T follicular helper cell (primary cell): ENCODE measurements at regions not wholly inside any gene's neighbourhood (a gene's known extent, or its start where the extent isn't known, plus 50 kb on each side); places are given as distances from the start of the nearest gene placed in this dataset.
A peak's percentile ranks its signal among the peaks of the same experiment; 100 is the strongest.

Experiments
- DNase-seq: peaks from one replicate; pipeline ENCODE4 v3.0.0-alpha.2; 2020; ENCODE audit warnings: low read depth

DNA sequence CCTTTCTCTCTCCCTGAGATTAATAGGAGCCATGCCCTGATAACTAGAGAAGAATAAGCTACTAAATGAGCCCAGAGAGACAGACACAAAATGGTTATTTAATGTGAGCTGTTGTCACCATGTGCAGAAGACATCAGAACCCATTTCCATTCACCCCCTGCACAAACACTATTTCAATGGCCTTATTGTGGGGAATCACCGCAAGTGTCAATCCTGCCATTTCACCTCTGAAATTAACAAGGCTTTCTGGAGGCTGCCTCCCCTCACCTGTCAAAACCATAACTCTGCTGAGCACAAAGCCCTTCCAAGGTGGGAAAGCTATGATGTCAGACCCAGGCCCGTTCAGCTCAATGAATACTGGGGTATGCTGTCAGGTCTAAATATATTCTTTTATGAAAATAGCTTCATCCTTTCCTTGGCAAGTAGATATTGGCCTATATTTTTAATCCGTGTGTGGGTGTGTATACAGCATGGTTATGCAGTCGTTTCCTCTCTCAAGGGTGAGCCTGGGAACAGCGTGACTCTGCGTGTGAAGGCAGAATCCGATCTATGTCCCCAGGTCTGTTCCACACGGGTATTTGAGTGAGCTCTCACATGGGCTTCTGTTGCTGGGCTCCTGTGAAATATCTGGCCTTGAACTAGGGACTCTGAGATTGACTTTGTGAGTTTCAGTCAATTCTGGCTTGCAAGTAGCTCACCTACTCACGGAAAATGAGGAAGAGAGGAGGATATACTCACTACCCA lies 266.3 kb downstream of the FBXW7 start:
- no peak for DNase-seq

DNA sequence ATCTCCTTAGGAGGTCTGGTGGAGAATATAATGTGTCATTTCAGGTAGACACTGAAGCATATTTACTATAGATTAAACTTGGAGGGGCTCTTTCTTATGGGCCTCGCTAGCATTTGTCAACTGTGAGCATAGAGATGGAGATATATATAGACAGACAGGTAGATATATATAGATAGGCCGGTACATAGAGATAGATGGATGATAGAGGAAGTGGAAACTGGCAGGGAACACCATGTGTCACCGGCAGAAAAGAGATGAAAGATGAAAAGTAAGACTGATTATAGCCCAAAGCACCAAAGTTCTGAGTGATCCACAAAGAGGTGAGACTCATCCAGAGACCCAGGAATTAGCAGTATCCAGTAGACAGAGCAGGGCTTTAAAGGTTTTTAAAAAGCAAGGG lies 268.1 kb downstream of the FBXW7 start:
- no peak for DNase-seq

DNA sequence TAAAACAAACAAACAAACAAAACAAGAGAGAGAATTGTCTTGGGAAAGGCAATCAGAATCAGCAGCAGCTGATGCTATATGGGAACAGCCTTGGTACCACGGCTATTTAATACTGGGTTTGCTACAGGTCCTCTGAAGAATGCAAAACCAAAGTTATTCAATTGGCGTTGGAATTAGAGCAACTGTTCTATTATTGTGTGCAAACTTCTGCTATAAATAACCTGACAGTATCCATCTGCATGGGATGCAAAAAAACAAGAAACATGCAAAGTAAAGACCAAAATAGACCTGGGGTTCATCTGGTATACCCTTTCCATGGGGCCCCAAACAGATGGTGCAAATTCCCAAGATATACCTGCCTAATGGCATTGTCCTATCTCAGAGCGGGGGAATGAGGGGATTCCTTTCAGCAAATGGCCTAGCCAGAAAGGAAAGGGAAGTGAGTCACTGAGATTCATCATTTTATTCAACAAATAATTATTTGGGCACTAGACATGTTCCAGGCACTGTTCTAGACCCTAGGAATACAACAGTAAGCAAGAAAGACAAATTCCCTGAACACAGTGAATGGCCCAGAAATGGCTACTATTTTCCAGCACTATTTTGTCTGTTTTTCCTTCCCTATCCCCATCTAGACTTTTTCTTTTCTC lies 268.9 kb downstream of the FBXW7 start:
- no peak for DNase-seq

DNA sequence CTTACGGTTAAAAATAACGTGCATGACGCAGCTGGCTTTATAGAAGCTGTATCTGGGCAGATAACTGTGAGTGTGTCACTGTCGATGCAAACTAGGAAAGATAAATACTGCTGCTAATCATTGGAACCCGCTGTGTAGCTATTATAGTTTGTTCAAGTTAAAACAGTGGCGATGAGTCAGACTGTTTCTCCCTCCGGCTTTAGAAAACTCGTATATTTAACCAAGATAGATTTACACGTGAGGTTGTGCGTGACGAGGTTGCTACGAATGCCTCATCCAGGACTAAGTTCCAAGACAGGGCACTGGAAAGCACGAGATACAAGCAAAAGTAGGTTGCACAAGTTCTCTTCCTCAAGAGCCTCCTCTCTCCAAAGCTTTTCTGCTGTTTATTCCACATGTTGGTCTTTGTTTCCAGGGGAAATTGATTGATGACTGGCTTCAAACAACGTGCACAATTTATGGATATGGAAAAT lies 270.7 kb downstream of the FBXW7 start:
- DNase-seq, result no peak

DNA sequence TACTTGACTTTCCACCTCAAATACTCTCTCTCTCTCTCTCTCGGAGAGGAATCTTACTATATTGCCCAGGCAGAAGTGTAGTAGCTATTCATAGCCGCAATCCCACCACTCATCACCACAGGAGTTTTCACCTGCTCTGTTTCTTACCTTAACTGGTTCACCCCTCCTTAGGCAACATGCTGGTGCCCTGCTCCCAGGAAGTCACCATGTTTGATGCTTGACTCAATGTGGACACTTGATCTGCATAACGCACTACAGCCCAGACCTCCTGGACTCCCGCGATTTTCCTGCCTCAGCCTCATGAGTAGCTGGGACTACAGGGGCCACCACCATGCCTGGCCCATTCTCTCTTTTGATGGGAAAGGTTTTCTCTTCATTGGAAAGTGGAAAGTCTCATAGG lies 271.8 kb downstream of the FBXW7 start:
- no peak for DNase-seq

DNA sequence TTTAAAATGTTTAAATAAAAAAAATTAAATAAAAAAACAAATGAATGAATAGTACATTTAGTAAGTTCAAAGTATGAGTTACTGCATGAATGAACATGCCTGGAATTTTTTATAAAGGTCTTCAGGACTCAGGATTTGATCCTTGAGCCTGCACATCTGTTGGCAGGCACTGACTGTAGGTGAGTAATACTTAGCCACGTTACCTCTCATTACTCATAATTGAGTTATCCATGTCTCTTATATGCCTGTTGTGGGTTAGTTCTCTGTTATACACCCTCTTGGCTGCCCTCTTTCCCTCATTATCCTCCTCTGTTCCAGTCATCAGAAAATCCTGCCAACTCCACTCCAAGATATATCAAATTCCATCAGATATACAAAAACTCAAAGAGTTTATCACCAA lies 276.0 kb downstream of the FBXW7 start:
- DNase-seq, result no peak

DNA sequence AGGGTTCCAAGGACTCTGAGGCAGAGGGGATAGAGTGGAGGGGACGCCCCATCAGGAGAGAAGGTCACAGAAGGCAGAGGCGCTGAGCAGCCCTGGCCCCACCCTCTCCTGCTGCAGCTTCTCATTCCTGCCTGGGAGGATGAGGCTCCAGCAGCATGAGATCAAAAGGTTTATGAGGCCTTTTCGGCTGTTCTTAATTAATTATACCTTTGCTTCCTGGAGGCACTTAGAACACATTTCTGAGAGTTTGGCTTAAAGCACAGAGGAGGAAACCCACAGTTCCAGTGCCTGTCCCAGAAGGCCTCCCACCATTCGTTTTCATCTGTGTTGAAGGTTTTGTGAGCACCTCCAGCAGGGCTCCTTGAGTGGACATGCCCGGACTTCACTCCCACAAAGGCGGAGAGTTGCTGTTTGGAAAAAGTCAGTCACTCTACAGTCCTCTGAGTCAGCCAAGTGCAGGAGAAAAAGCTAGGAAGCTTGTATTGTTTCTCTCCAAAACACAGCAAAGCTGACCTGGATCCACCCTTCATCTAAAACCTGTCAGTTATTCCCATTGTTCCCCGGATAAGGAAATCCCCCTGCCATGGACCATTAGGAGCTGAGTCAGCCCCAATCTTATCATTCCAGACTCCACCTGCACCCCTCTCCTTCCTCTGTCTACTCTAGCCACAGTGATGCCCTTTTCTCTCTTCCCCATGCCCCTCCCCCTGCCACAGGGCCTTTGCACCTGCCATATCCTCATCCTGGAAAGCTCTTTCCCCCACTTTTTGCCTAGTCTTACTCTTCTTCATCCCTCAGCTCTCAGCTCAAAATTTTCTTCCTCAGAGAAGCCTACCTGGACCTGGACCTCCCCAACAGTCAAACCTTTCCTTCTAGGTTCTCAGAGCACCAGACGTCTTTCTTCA lies 276.8 kb downstream of the FBXW7 start:
- no peak for DNase-seq

DNA sequence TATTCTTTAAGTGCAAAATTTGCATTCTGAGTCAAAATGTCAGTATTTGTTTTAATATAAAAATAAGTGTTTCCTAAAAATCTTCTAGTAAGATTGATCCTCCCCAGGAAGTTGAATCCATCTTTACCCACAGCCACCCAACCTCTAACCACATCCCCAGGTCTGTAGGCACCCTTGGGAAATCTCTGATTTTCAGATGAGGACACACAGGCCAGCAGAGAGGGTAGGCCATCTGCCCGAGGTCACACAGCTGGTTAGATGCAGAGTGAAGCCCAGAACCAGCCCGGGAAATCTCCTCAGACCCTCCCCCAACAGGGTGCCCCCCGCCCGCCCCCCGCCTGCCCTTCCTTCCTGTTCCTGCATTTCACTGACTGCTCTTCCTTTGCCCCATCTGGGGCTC lies 277.5 kb downstream of the FBXW7 start:
- DNase-seq, result no peak

DNA sequence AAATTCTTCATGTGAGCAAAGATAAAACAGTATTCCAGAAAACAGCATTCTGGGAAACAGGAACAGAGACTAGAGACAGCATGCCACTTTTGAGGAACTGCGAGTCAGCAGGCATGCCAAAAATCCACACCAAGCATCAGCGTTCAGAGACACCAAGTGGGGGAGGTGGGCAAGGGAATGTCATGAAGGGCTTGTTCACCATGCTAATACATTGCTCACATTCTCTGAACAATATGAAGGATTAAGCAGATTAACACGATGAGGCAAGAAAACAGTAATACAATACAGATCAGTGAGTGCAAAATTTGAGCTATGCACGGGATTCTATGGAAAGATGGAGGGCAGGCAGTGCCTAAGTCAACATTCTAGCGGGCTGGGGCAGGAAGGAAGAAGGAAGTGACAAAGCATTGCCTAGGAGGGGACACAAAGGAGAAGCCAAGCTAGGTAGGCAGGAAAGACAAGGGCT lies 278.3 kb downstream of the FBXW7 start:
- DNase-seq, result no peak

DNA sequence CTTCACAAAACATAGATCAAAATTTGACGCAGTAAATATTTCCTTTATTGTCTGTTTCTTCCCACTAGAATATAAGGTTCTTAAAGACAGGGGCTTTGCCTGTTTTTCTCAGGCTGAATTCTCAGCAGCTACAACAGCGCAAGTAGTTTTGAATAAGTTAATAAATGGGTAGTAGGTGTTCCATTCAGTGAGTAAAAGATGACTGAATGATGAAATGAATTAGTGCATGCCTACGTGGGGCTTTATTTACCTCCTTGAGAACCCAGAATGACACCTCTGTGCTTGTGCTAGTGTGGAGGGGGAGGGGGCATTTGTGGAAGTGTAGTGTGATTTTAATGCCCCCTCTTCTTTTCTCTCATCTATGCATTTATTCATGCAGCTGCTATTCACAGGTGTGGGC lies 278.9 kb downstream of the FBXW7 start:
- no peak for DNase-seq

DNA sequence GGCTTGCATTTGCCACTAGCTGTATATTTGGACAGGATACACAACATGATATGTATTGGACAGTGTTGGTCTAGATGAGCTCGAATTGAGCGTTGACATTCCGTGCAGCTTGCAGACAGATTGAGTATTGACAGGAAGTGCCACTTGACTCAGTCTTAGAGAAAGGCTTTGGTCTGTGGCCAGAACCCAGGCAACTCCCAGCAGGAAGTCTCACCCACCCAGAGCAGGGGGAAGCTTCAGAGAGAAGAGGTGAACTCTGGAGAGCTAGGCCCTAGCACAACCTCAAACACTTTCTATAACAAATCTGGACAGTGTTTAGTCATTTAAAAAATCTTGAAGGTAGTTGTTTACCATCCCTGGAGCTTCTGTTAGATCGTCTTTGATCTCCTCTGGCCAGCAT lies 280.5 kb downstream of the FBXW7 start:
- DNase-seq, result peak; percentile 25

DNA sequence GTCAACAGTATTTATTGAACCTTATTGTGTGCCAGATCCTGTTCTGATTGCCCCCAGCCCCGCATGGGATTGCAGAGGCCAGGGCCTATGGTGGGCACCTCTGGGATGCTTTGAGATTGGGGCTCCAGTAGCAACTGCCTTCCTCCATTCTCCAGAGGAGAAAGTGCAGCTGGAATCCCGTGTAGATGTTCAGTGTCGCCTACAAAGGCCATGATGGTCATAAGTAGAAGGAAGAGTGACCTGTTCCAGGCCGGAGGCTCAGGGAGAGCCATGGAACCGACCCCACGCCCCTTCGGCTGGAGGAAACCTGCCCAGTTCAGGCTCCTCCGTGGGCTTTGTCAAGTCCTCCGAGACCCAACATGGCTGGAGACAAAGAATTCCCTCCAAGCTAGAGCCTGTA lies 287.5 kb downstream of the FBXW7 start:
- no peak for DNase-seq

DNA sequence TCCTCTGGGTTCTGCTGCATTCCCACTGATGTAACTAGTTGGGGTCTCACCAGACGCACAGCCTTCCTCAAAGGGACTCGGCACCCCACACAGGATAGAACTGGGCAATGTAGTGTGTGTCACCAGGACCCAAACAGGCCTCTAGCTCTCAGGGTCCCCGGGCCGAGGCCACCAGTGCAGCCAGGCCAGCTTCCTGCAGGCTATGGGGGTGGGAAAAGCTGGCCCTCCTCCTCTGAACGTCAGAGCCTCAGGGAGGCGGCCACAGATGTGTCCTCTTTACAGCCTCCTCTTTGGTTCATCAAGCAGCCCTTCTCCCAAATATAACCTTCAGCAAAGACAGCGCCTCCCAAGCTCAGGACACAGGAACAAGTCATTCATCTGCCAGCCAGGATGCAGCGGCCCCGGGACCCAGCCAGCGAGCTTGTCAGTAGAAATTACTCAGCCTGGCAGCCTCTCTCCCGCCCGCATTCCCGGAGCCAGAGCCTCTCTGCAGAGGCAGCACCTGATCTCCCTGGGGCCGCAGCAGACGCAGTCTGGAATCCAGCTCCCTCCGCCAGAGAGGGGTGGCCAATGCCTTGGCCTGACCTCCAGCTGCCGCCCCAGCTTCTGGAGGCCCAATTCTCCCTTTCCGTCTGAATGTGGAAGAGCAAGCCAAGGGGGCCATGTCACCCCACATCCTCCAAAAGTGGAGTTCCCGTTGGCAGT lies 288.5 kb downstream of the FBXW7 start:
- DNase-seq, result no peak

DNA sequence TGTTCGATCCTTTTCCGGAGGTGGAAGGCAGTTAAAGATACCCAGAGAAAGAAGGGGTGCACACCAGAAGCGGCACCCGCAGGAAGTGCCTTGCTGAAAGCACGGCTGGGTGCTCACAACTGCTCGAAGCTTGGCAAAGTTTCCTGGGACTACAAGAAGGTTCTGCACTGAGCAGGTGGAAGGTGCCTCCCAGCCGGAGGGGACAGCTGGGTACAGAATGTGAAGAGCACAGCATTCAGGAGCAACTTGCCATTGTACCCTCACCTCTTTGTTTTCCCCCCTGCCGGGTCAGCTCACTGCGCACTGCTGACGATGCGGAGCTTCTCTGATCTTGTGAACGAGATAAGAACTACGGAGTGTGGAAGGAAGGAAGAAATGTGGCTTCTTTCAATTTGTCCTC lies 289.2 kb downstream of the FBXW7 start:
- DNase-seq, result no peak

DNA sequence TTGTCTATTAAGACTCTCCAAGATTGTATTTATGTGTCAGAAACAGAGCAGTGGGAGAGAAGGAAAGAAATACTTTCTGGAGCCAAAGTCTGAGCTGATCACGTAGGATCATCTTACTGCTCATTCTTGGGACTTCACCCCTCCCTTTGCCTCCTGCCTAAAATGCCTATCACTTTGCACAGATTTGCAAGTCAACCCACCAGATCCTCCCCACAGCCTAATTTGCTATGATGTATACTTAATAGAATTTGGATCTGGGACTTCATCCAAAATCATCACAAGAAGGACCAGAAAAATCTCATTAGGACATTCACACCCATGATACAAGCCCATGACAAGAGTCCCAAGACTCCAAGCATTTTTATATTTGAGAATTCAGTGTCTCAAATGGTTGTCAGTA lies 290.2 kb downstream of the FBXW7 start:
- DNase-seq, result no peak

DNA sequence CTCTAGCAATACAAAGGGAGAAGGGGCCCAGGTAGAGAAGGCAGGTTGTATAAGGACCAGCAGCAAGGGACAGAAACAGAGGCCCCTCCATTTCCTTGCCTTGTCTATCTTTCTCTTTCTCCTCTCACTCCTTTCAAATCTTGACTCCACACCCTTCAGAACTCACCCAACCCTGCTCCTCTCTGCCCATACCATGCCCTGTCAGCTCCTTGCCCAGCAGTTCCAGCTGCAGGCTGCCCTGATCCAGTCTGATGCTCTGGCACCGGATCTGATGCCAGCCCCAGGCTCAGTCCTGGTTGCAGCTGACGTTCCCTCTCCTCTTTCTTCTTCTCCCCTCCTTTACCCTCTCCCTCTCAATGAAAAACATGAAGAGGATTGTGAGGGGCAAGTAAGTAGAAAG lies 291.2 kb downstream of the FBXW7 start:
- DNase-seq, result no peak

DNA sequence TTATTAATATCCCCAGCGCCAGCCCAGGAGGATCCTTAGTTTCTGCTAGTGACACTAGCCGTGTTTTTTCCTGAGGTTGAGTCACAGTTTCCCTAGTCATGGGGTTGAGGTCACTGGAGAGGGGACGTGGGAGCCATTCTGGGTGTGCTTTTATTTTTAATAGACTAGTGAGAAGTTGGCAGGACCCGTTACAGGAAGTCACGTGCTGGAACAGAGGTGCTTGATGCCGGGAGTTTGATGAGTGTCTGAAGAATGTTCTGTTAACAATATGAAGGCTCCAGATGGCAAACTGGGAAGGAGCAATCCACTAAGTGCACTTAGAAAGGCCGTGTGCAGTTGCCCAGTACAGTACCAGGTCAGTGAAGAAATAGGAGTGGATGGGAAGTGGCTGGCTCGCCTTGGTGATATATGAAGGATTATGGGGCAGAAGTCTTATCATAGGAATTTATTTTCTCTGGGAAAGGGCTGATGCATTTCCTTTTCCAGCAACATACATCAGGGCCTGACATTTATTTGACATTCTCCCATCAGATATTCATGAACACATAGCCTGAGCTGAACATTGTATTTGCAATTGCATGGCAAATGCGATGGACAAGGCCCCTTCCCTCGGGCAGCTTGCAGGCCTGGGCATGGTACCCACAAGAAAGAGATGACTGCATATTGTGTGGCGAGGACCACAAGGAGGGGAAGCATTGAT lies 291.8 kb downstream of the FBXW7 start:
- no peak for DNase-seq

DNA sequence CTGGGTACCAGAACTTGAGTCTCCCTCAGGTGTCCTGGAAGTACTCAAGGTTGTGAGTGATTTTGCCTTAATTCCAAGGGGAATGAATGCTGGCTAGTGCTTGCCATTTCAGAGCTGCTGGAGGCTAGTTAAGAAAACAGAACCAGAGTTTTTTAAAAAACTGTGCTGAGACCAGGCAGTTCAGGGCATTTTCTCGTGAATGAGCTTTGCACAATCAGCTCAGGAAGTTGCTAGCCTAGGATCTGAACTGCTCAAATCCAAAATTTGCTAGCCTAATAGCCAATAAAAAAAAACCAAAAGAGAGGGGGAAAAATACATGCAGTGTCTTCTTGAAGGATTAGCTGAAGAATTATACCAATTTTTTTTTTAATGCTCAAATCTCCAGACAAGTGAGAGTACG lies 292.7 kb downstream of the FBXW7 start:
- no peak for DNase-seq

DNA sequence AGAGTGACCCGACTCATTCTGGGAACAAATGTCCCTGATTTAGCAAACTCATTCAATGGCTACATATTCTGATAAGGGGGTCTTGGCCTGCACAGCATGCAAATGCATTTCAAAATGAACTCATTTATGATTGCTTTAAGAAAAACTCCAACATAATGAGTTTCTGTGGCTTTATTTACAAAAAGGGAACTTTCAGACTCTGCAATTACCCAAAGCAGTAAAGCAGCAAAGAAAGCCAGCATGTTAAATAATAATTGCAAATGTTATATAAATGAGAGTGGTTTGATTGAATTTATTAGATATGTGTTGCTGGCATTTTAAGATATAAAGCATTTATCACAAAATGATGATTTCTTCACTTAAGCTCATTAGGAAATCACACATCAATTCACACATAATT lies 295.7 kb downstream of the FBXW7 start:
- no peak for DNase-seq

DNA sequence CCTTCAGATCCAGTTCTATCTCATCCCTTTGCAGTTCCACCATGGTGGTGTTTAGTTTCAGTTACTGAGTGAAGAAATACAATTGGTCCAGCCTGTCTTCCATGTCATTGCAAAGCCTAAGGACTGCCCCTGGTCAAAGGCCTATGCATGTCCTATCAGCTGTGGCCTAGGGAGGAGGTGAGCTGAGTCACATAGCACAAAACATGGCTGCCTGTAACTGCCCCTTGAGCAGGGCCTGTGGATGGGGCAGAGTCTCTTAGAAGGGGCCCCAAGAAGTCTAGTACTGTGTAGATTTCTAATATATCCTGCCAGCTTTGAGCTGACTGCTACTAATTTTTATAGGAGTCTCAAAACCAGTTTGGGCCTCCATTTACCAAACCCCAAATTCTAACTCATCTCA lies 296.7 kb downstream of the FBXW7 start:
- DNase-seq, result no peak

DNA sequence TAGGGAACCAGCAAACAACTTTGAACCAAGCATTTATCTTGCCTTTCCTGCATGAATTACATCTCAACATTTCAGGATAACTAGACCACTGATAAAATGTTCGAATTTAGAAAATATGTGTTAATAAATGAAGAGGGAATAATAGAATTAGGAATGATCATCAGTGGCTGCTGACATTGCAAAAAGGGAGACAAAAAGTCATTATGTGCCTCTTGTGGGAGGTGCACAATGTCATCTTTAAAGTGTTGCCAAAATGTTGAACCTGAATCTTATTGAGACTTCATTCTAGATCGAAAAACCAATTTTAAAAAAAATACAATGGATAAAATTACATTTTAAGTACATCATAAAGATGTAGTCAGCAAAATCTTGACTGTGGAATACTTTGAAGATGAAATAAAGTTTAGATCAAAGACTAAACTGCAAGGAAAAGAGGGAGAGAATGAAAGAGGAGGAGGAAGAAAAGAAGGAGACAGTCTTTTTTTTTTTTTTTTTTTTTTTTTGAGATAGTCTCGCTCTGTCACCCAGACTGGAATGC lies 299.3 kb downstream of the FBXW7 start:
- DNase-seq, result no peak
